ENCODE measurements at regions not wholly inside any gene's neighbourhood (a gene's known extent, or its start where the extent isn't known, plus 50 kb on each side); places are given as distances from the start of the nearest gene placed in this dataset.

DNA sequence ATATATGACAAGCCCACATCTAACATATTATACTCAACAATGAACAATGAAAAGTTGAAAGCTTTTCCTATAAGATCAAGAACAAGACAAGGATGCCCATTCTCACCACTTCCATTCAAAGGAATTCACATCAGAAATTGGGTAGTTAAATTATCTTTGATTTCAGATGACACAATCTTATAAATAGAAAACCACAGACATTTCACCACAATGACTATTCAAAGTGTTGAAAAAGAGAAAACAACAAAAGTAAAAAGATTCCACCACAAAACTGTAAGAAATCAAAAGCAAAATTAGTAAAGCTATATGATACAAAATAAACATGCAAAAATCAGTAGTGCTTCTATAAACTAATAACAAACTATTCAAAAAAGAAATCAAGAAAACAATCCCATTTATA lies 279.7 kb upstream of the MYT1L start:
- no peaks in the 10 kb centered on the region for H3K9me3 ChIP-seq
- no peak overlapping the region for H3K4me3 ChIP-seq
- TF ChIP-seq POLR2A (IDR thresholded peaks at IDR 0.05) = no peak
- TF ChIP-seq POLR2AphosphoS5 (IDR thresholded peaks at IDR 0.05) = no peak
- no peak for TF ChIP-seq EP300 (IDR thresholded peaks at IDR 0.05; ENCODE audit: low read depth)
- TF ChIP-seq, protein P1, sequence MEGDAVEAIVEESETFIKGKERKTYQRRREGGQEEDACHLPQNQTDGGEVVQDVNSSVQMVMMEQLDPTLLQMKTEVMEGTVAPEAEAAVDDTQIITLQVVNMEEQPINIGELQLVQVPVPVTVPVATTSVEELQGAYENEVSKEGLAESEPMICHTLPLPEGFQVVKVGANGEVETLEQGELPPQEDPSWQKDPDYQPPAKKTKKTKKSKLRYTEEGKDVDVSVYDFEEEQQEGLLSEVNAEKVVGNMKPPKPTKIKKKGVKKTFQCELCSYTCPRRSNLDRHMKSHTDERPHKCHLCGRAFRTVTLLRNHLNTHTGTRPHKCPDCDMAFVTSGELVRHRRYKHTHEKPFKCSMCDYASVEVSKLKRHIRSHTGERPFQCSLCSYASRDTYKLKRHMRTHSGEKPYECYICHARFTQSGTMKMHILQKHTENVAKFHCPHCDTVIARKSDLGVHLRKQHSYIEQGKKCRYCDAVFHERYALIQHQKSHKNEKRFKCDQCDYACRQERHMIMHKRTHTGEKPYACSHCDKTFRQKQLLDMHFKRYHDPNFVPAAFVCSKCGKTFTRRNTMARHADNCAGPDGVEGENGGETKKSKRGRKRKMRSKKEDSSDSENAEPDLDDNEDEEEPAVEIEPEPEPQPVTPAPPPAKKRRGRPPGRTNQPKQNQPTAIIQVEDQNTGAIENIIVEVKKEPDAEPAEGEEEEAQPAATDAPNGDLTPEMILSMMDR (IDR thresholded peaks at IDR 0.05) = no peak
- DNase-seq = no peak
- H3K36me3 ChIP-seq = no peaks in the 10 kb centered on the region
- intact Hi-C loops (cut with DNase I; ENCODE audit: low total_unique reads) = no loop called here
- peaks cover 0 to 3% (median 0%) of the 10 kb centered on the region in 4 donors for H3K4me1 ChIP-seq
- no peak overlapping the region for H3K27ac ChIP-seq
- in situ Hi-C loops (cut with MboI; ENCODE audit: low pct_ligation_motif_present in 1 of 4, low pct_unique_long_range_greater_than_20kb in 1 of 4, low sequenced_read_pairs in 3 of 4) = no loop called here
- no peaks in the 10 kb centered on the region for H3K27me3 ChIP-seq

- Histone ChIP-seq H3K27me3 (no peaks in the 10 kb centered on the region), H3K4me1 (no peaks in the 10 kb centered on the region), H3K27ac (no peak overlapping the region), H3K9me3 (no peaks in the 10 kb centered on the region), H3K4me3 (no peak overlapping the region), H3K36me3 (no peaks in the 10 kb centered on the region)
- TF ChIP-seq POLR2A (IDR thresholded peaks at IDR 0.05) (no peak), EP300 (IDR thresholded peaks at IDR 0.05; ENCODE audit: low read depth) (no peak), POLR2AphosphoS5 (IDR thresholded peaks at IDR 0.05) (no peak)
- TF ChIP-seq, protein P1 (IDR thresholded peaks at IDR 0.05) = no peak
- in situ Hi-C loops (cut with MboI; ENCODE audit: low pct_ligation_motif_present in 1 of 4, low pct_unique_long_range_greater_than_20kb in 1 of 4, low sequenced_read_pairs in 3 of 4) (no loop called here), intact Hi-C loops (cut with DNase I; ENCODE audit: low total_unique reads) (no loop called here)
- DNase-seq = no peak
- WGBS, 2 donors (ENCODE audit: low coverage in 1 of 2) = 53 to 71% methylated on average over 6 to 8 of the region's 8 CpGs
Measured at GRCh38 chr2:2600366-2600765, 269.3 kb upstream of the MYT1L start.

GRCh38 chr2:2599441-2599840 lies 268.4 kb upstream of the MYT1L start:
- Histone ChIP-seq H3K4me3 (no peak overlapping the region), H3K4me1 (no peaks in the 10 kb centered on the region), H3K9me3 (no peaks in the 10 kb centered on the region), H3K27me3 (no peaks in the 10 kb centered on the region), H3K36me3 (no peaks in the 10 kb centered on the region), H3K27ac (no peak overlapping the region)
- in situ Hi-C loops (cut with MboI; ENCODE audit: low pct_ligation_motif_present in 1 of 4, low pct_unique_long_range_greater_than_20kb in 1 of 4, low sequenced_read_pairs in 3 of 4) (no loop called here), intact Hi-C loops (cut with DNase I; ENCODE audit: low total_unique reads) (no loop called here)
- no peak for TF ChIP-seq POLR2AphosphoS5 (IDR thresholded peaks at IDR 0.05)
- no peak for TF ChIP-seq EP300 (IDR thresholded peaks at IDR 0.05; ENCODE audit: low read depth)
- no peak for TF ChIP-seq POLR2A (IDR thresholded peaks at IDR 0.05)
- TF ChIP-seq, protein P1 (IDR thresholded peaks at IDR 0.05) = no peak
- DNase-seq = no peak
- 83 to 91% methylated on average over 8 of the region's 8 CpGs for WGBS, 2 donors (ENCODE audit: low coverage in 1 of 2)

DNA sequence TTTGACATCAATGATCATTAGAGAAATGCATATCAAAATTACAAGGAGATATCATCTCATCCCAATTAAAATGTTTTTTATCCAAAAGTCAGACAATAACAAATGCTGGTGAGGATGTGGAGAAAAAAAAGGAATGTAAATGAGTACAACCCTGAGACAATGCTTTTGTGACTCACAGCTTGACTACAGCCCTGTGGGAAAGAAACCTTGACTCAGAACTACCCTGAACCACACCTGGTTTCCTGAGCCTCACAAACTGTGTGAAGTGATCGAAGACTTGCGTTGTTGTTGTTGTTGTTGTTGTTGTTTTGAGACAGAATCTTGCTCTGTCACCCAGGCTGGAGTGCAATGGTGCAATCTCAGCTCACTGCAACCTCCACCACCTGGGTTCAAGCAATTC lies 266.6 kb upstream of the MYT1L start:
- in situ Hi-C loops (cut with MboI; ENCODE audit: low pct_ligation_motif_present in 1 of 4, low pct_unique_long_range_greater_than_20kb in 1 of 4, low sequenced_read_pairs in 3 of 4) = no loop called here
- WGBS, 2 donors (ENCODE audit: low coverage in 1 of 2) = 58 to 80% methylated on average over 1 to 2 of the region's 2 CpGs
- no peak overlapping the region for H3K4me3 ChIP-seq
- no peaks in the 10 kb centered on the region for H3K9me3 ChIP-seq
- intact Hi-C loops (cut with DNase I; ENCODE audit: low total_unique reads) = no loop called here
- H3K4me1 ChIP-seq = no peaks in the 10 kb centered on the region
- no peaks in the 10 kb centered on the region for H3K27me3 ChIP-seq
- no peak overlapping the region for H3K27ac ChIP-seq
- TF ChIP-seq EP300 (IDR thresholded peaks at IDR 0.05; ENCODE audit: low read depth) = no peak
- TF ChIP-seq, protein P1 (IDR thresholded peaks at IDR 0.05) = no peak
- TF ChIP-seq POLR2A (IDR thresholded peaks at IDR 0.05) = no peak
- TF ChIP-seq POLR2AphosphoS5 (IDR thresholded peaks at IDR 0.05) = no peak
- no peaks in the 10 kb centered on the region for H3K36me3 ChIP-seq
- DNase-seq = no peak
